IMR-90 (cell line): ENCODE measurements at regions not wholly inside any gene's neighbourhood (a gene's known extent, or its start where the extent isn't known, plus 50 kb on each side); places are given as distances from the start of the nearest gene placed in this dataset.

Experiments
- ATAC-seq: fragments of 200-7000 bp; cut with Tn5 transposase; 2 replicates; pipeline ENCODE4 v1.9.1; 2020; ENCODE audit warnings: low read depth, mild to moderate bottlenecking, moderate library complexity
- BruUV-seq: library from RNA; stranded (reverse); fragments of 400-500 nt; replicated peaks from 2 replicates; lab custom pipeline; 2021; lab: Mats Ljungman, UMichigan
- CTCF ChIA-PET: fragments of 300-600 bp; formaldehyde crosslinking; extraction: SDS; loops from one replicate; lab custom pipeline; 2021; ENCODE audit warnings: antibody characterized with exemption; lab: Yijun Ruan, JAX
- POLR2A ChIA-PET: fragments of 300-600 bp; sonication (Branson Sonifier 250); formaldehyde crosslinking; loops from one replicate; lab custom pipeline; 2022; ENCODE audit warnings: antibody characterized with exemption; ENCODE audit not compliant: unreplicated experiment; lab: Charles Lee
- DNase-seq: peaks from one replicate; pipeline ENCODE4 v3.0.0; 2013
- H2AFZ ChIP-seq: replicated peaks from 2 replicates; pipeline ENCODE3; 2013; ENCODE audit warnings: low read length, mild to moderate bottlenecking; ENCODE audit not compliant: poor library complexity
- H2AK5ac ChIP-seq: 2 replicates; pipeline ENCODE4 v1.6.1; 2013; ENCODE audit warnings: low read depth, low read length, inconsistent platforms
- H2AK9ac ChIP-seq: replicated peaks from 2 replicates; pipeline ENCODE3; 2013; ENCODE audit warnings: mild to moderate bottlenecking, low read depth, low read length, moderate library complexity; ENCODE audit not compliant: poor library complexity
- H2BK120ac ChIP-seq: 2 replicates; pipeline ENCODE4 v1.6.1; 2013; ENCODE audit warnings: low read depth, low read length, inconsistent platforms
- H2BK15ac ChIP-seq: 3 replicates; pipeline ENCODE4 v1.6.1; 2013; ENCODE audit warnings: low read depth, low read length, inconsistent platforms
- H2BK20ac ChIP-seq: 2 replicates; pipeline ENCODE4 v1.6.1; 2013; ENCODE audit warnings: low read depth, mild to moderate bottlenecking, inconsistent platforms, low read length, moderate library complexity
- H2BK5ac ChIP-seq: 2 replicates; pipeline ENCODE4 v1.6.1; 2013; ENCODE audit warnings: mild to moderate bottlenecking, low read depth, low read length, inconsistent platforms; ENCODE audit not compliant: poor library complexity, severe bottlenecking
- H3K14ac ChIP-seq: replicated peaks from 2 replicates; pipeline ENCODE4 v1.6.1; 2013; ENCODE audit warnings: low read depth, low read length, inconsistent platforms
- H3K18ac ChIP-seq: 2 replicates; pipeline ENCODE4 v1.6.1; 2013; ENCODE audit warnings: low read depth, low read length, control low read depth
- H3K23ac ChIP-seq: 2 replicates; pipeline ENCODE4 v1.6.1; 2013; ENCODE audit warnings: low read depth, low read length, inconsistent platforms
- H3K27ac ChIP-seq: 2 replicates; pipeline ENCODE4 v1.5.1; 2013; ENCODE audit warnings: mild to moderate bottlenecking, control low read depth, low read length; ENCODE audit not compliant: insufficient read depth
- H3K27me3 ChIP-seq: 2 replicates; pipeline ENCODE4 v1.6.1; 2013; ENCODE audit warnings: low read length; ENCODE audit not compliant: control insufficient read depth, insufficient read depth
- H3K36me3 ChIP-seq: 2 replicates; pipeline ENCODE4 v1.6.1; 2013; ENCODE audit warnings: low read length, mixed read lengths; ENCODE audit not compliant: control insufficient read depth, insufficient read depth
- H3K4ac ChIP-seq: 2 replicates; pipeline ENCODE4 v1.6.1; 2013; ENCODE audit warnings: low read depth, low read length, inconsistent platforms
- H3K4me1 ChIP-seq: 2 replicates; pipeline ENCODE4 v1.6.1; 2013; ENCODE audit warnings: low read length, mixed read lengths; ENCODE audit not compliant: control insufficient read depth, insufficient read depth
- H3K4me2 ChIP-seq: 2 replicates; pipeline ENCODE4 v1.6.1; 2013; ENCODE audit warnings: low read depth, mild to moderate bottlenecking, control low read depth, low read length, moderate library complexity
- H3K4me3 ChIP-seq: 2 replicates; pipeline ENCODE4 v1.5.1; 2013; ENCODE audit warnings: low read depth, mild to moderate bottlenecking, control low read depth, low read length, moderate library complexity; ENCODE audit not compliant: insufficient read depth
- H3K56ac ChIP-seq: 2 replicates; pipeline ENCODE4 v1.6.1; 2013; ENCODE audit warnings: low read length, inconsistent platforms; ENCODE audit not compliant: insufficient read depth; ENCODE audit errors: extremely low read depth
- H3K79me1 ChIP-seq, 2 experiments: 2 replicates each; pipeline ENCODE4 v1.6.1; 2013; ENCODE audit warnings: low read length in 2 of 2, inconsistent platforms in 1 of 2, low read depth in 1 of 2
- H3K9ac ChIP-seq: 2 replicates; pipeline ENCODE4 v1.6.1; 2013; ENCODE audit warnings: low read depth, low read length, control low read depth
- H3K9me1 ChIP-seq: 2 replicates; pipeline ENCODE4 v1.6.1; 2013; ENCODE audit warnings: low read length, inconsistent platforms; ENCODE audit not compliant: insufficient read depth
- H3K9me3 ChIP-seq: 2 replicates; pipeline ENCODE4 v1.6.1; 2013; ENCODE audit warnings: low read length; ENCODE audit not compliant: control insufficient read depth, insufficient read depth
- H4K20me1 ChIP-seq: 2 replicates; pipeline ENCODE4 v1.6.1; 2013; ENCODE audit warnings: low read length, inconsistent platforms; ENCODE audit not compliant: insufficient read depth
- H4K5ac ChIP-seq: 2 replicates; pipeline ENCODE4 v1.6.1; 2013; ENCODE audit warnings: mild to moderate bottlenecking, low read depth, low read length, control low read depth
- H4K8ac ChIP-seq, 2 experiments: 2 replicates each; pipeline ENCODE4 v1.6.1; 2013; ENCODE audit warnings: low read depth in 2 of 2, low read length in 2 of 2, control low read depth in 1 of 2, inconsistent platforms in 1 of 2
- H4K91ac ChIP-seq: 2 replicates; pipeline ENCODE4 v1.6.1; 2013; ENCODE audit warnings: low read depth, low read length, inconsistent platforms; ENCODE audit not compliant: insufficient read depth
- CEBPB ChIP-seq: IDR thresholded peaks from 2 replicates; pipeline ENCODE4 v1.6.1; 2012; ENCODE audit warnings: low read depth, low read length, improper control_type of control experiment
- CTCF ChIP-seq: conservative IDR thresholded peaks from 2 replicates; pipeline ENCODE4 v1.5.1; 2012; ENCODE audit warnings: mild to moderate bottlenecking, low read depth, low read length, improper control_type of control experiment
- WGBS, 2 experiments: methylation state at CpG; one replicate each; pipeline versions ENCODE4 v1.1.5 to v1.1.7; 2013; ENCODE audit warnings: missing lambda C conversion rate in 2 of 2; ENCODE audit not compliant: insufficient read length in 1 of 2; ENCODE audit errors: extremely low coverage in 2 of 2; 5-methylcytosine and 5-hydroxymethylcytosine counted together
- dilution Hi-C: fragments of 300-500 bp; cut with HindIII; formaldehyde crosslinking; loops from one replicate; pipeline ENCODE4 v1.14.3; 2018; ENCODE audit warnings: low sequenced_read_pairs; ENCODE audit not compliant: unreplicated experiment
- in situ Hi-C: fragments of 300-500 bp; cut with MboI; formaldehyde crosslinking; loops from 3 replicates; pipeline ENCODE4 v1.14.3; 2019; ENCODE audit warnings: low sequenced_read_pairs, inconsistent platforms, mixed read lengths
- intact Hi-C: fragments of 100-400 bp; cut with micrococcal nuclease; formaldehyde crosslinking; loops from 2 replicates; pipeline ENCODE4 v1.10.0; 2022

- Histone ChIP-seq H3K27me3 (no peaks in the 10 kb centered on the region), H4K8ac (no peak overlapping the region; a peak in 1 of 4 replicates), H3K23ac (no peak overlapping the region), H3K18ac (no peak overlapping the region), H3K56ac (no peak overlapping the region), H3K79me1 (no peaks in the 10 kb centered on the region), H4K91ac (no peak overlapping the region), H3K9me1 (no peaks in the 10 kb centered on the region), H3K27ac (no peak overlapping the region), H2BK20ac (no peak overlapping the region), H2BK15ac (no peak overlapping the region), H3K14ac (0 out of 2 replicates have a peak overlapping the region, but pooled peaks have one; percentile 28), H2AK5ac (no peak overlapping the region), H4K20me1 (no peaks in the 10 kb centered on the region), H3K4me2 (peak overlapping the region; percentile 77), H3K4me3 (no peak overlapping the region), H3K4ac (no peak overlapping the region), H3K9ac (no peak overlapping the region), H2BK120ac (no peak overlapping the region), H3K4me1 (no peaks in the 10 kb centered on the region), H2AFZ (no peak overlapping the region), H2BK5ac (no peak overlapping the region), H3K36me3 (no peaks in the 10 kb centered on the region), H3K9me3 (no peaks in the 10 kb centered on the region), H4K5ac (no peak overlapping the region), H2AK9ac (no peak overlapping the region)
- DNase-seq (no peak), ATAC-seq (no peak)
- POLR2A ChIA-PET = no interaction called here
- BruUV-seq = no TSS peak
- 20% methylated on average over 1 of the region's 5 CpGs; no CpG with 5 or more reads in 1 of the 2 experiments for WGBS, 2 experiments
- dilution Hi-C loops (no loop called here), intact Hi-C loops (no loop called here), in situ Hi-C loops (no loop called here)
- TF ChIP-seq CTCF (no peak), CEBPB (no peak)
- CTCF ChIA-PET = no interaction called here
Measured at GRCh38 chr1:199734186-199734585, 293.3 kb upstream of the NR5A2 start.
